Activated naive CD4-positive, alpha-beta T cell treated with anti-CD3 and anti-CD28 coated beads for 36 hours (primary cell): ENCODE measurements at regions not wholly inside any gene's neighbourhood (a gene's known extent, or its start where the extent isn't known, plus 50 kb on each side); places are given as distances from the start of the nearest gene placed in this dataset.

ENCODE experiments used
- CTCF ChIA-PET: fragments of 350-600 bp; sonication (Branson Sonifier 250); formaldehyde crosslinking; loops from one replicate; lab custom pipeline; 2021; ENCODE audit warnings: antibody characterized with exemption; lab: Charles Lee
- DNase-seq: peaks from one replicate; pipeline ENCODE4 v3.0.0-alpha.2; 2020
- H3K27ac Mint-ChIP-seq: one replicate; pipeline ENCODE4 v1.8.0; 2021; ENCODE audit warnings: mild to moderate bottlenecking, mixed read lengths
- H3K27me3 Mint-ChIP-seq: one replicate; pipeline ENCODE4 v1.8.0; 2021; ENCODE audit warnings: low read depth, mixed read lengths
- H3K36me3 Mint-ChIP-seq: one replicate; pipeline ENCODE4 v1.8.0; 2021; ENCODE audit warnings: low read depth, mixed read lengths
- H3K4me1 Mint-ChIP-seq: one replicate; pipeline ENCODE4 v1.8.0; 2021; ENCODE audit warnings: low read depth, mixed read lengths
- H3K4me3 Mint-ChIP-seq: one replicate; pipeline ENCODE4 v1.8.0; 2021; ENCODE audit warnings: mild to moderate bottlenecking, moderate library complexity, mixed read lengths
- H3K9me3 Mint-ChIP-seq: one replicate; pipeline ENCODE4 v1.8.0; 2021; ENCODE audit warnings: mixed read lengths
- intact Hi-C: fragments of 100-400 bp; cut with micrococcal nuclease; formaldehyde crosslinking; loops from one replicate; pipeline ENCODE4 v1.15.1; 2023

GRCh38 chr11:134483857-134484256 is 71.8 kb upstream of the B3GAT1 start:
- no peaks in the 10 kb centered on the region for H3K36me3 Mint-ChIP-seq
- DNase-seq, result no peak
- H3K27ac Mint-ChIP-seq, result no peak overlapping the region
- CTCF ChIA-PET, result interaction anchor here (0.7 kb wide), 1 partner anchor 172 kb away, joined by 3 read pairs; no protein-coding TSS in a partner anchor
- no peak overlapping the region for H3K4me3 Mint-ChIP-seq
- no peaks in the 10 kb centered on the region for H3K9me3 Mint-ChIP-seq
- H3K4me1 Mint-ChIP-seq, result no peaks in the 10 kb centered on the region
- peaks cover 3% of the 10 kb centered on the region for H3K27me3 Mint-ChIP-seq
- intact Hi-C loops, result no loop called here

GRCh38 chr11:134483291-134483690 is 71.2 kb upstream of the B3GAT1 start:
- no peaks in the 10 kb centered on the region for H3K9me3 Mint-ChIP-seq
- CTCF ChIA-PET, result interaction anchor here (0.7 kb wide), 1 partner anchor 173 kb away, joined by 3 read pairs; no protein-coding TSS in a partner anchor
- no peaks in the 10 kb centered on the region for H3K36me3 Mint-ChIP-seq

GRCh38 chr11:134482865-134483264 is 70.8 kb upstream of the B3GAT1 start:
- no peaks in the 10 kb centered on the region for H3K9me3 Mint-ChIP-seq
- CTCF ChIA-PET, result no interaction called here
- no peaks in the 10 kb centered on the region for H3K4me1 Mint-ChIP-seq
- H3K27ac Mint-ChIP-seq, result no peak overlapping the region
- H3K36me3 Mint-ChIP-seq, result no peaks in the 10 kb centered on the region
- H3K27me3 Mint-ChIP-seq, result peaks cover 3% of the 10 kb centered on the region
- H3K4me3 Mint-ChIP-seq, result no peak overlapping the region
- DNase-seq, result no peak
- intact Hi-C loops, result no loop called here

More at GRCh38 chr11:134483291-134483690, 71.2 kb upstream of the B3GAT1 start:
- intact Hi-C loops, result no loop called here
- no peak for DNase-seq
- Mint-ChIP-seq H3K4me3 (no peak overlapping the region), H3K27me3 (peaks cover 3% of the 10 kb centered on the region), H3K27ac (no peak overlapping the region), H3K4me1 (no peaks in the 10 kb centered on the region)

GRCh38 chr11:134481933-134482527 is 70.0 kb upstream of the B3GAT1 start:
- DNase-seq, result no peak
- intact Hi-C loops, result no loop called here
- no peak overlapping the region for H3K4me3 Mint-ChIP-seq
- H3K9me3 Mint-ChIP-seq, result no peaks in the 10 kb centered on the region
- H3K4me1 Mint-ChIP-seq, result no peaks in the 10 kb centered on the region
- H3K27ac Mint-ChIP-seq, result no peak overlapping the region
- H3K27me3 Mint-ChIP-seq, result peaks cover 8% of the 10 kb centered on the region
- H3K36me3 Mint-ChIP-seq, result no peaks in the 10 kb centered on the region
- CTCF ChIA-PET, result no interaction called here

DNA sequence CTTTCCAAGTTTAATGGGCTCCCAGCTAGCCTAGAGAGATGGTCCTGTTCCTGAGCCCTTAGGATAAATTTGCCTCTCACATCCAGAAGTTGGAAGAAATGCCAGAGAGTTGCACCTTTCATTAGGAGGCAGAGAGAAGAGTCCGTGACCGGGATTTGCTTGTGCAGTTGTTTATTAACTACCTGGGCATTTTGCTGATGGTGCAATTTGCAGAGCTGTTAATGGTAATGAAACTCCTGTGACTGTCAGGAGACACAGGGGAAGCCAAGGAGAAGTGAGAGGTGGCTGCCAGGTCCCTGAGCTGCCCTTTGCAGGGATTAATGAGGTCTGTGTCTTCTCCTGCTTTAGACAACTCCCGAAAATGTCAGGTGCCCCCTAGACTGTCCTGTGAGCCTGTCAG is 69.1 kb upstream of the B3GAT1 start:
- CTCF ChIA-PET, result no interaction called here
- no peaks in the 10 kb centered on the region for H3K9me3 Mint-ChIP-seq
- H3K36me3 Mint-ChIP-seq, result no peaks in the 10 kb centered on the region
- no peak overlapping the region for H3K27ac Mint-ChIP-seq
- no peak for DNase-seq
- H3K27me3 Mint-ChIP-seq, result peaks cover 16% of the 10 kb centered on the region
- intact Hi-C loops, result no loop called here
- no peak overlapping the region for H3K4me3 Mint-ChIP-seq
- no peaks in the 10 kb centered on the region for H3K4me1 Mint-ChIP-seq

DNA sequence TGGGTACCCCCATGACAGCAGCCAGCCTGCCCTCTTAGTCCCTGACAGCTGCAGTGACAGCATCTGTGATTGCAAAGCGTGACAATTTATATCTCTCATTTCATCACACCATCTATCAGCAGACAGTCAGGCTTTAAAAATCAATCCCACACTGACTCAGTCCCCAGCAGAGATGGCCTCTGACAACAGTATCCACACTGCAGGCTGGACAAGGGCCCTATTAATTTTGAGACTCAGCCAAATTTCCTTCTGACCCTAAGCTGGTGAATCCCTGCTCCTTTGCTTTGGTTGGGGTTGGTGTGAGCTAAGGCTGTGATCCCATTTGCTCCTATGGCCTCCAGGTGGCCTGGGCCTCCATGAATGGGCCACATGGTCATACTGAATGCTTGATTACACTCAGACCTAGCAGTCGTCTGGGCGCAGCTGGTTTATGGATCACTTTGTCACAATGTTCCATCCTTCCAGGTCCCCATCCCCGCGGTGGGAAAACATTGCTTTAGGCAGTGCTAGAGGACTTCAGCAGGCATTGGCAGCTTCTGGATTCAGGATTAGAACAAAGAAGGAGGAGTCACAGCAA is 68.2 kb upstream of the B3GAT1 start:
- Mint-ChIP-seq H3K27ac (no peak overlapping the region), H3K9me3 (no peaks in the 10 kb centered on the region), H3K27me3 (peaks cover 21% of the 10 kb centered on the region), H3K4me3 (no peak overlapping the region), H3K4me1 (no peaks in the 10 kb centered on the region), H3K36me3 (no peaks in the 10 kb centered on the region)
- intact Hi-C loops, result no loop called here
- DNase-seq, result no peak
- CTCF ChIA-PET, result no interaction called here

DNA sequence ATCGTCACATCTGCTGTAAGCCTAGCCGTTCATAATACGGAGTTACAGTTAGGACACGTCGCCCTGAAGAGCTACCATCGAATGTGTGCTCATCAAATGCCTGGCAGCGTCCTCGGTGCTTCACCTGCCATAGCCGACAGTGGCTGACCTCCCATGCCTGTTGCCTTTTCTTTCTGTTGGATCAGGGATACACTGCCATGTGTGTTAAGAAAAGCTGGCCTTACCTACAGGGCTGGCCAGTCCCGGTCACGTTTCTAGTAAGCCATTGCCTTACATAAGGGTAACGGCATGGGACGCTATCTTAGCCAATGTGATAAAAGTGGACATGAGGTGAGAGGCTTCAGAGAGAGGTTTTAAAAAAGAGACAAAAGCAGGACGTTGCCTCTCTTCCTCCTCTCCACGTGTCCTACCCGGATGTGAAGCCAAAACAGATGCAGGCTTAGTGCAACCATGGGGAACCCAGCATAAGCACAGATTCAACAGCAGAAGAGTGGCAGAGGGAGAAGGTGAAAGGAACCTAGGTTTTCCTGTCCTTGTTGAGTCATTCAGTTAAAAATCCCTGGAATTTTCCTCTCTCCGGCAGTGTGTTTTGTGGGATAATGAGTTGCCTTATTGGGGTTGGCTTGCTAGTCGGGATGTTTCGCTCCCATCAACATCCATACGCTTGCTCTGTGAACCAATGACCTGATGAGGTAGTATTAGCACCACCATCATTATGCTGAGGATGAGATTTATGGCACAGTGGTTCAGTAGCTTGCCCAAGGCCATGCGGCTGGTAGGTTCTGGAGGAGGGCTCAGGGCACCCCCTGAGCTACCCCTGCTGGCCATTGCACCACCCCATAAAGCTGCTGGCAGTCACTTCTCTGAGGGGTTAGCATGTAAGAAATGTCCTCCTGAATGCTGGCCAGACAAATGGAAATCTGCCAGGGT is 67.4 kb upstream of the B3GAT1 start:
- no peak overlapping the region for H3K4me3 Mint-ChIP-seq
- intact Hi-C loops, result no loop called here
- H3K27me3 Mint-ChIP-seq, result peaks cover 25% of the 10 kb centered on the region
- H3K36me3 Mint-ChIP-seq, result no peaks in the 10 kb centered on the region
- no peaks in the 10 kb centered on the region for H3K9me3 Mint-ChIP-seq
- no peak for DNase-seq
- CTCF ChIA-PET, result no interaction called here
- no peaks in the 10 kb centered on the region for H3K4me1 Mint-ChIP-seq
- no peak overlapping the region for H3K27ac Mint-ChIP-seq

GRCh38 chr11:134478611-134479010 is 66.6 kb upstream of the B3GAT1 start:
- H3K9me3 Mint-ChIP-seq, result no peaks in the 10 kb centered on the region
- H3K36me3 Mint-ChIP-seq, result no peaks in the 10 kb centered on the region
- H3K4me1 Mint-ChIP-seq, result no peaks in the 10 kb centered on the region
- peaks cover 27% of the 10 kb centered on the region for H3K27me3 Mint-ChIP-seq
- no peak for DNase-seq
- CTCF ChIA-PET, result interaction anchor here (0.7 kb wide), 1 partner anchor 85 kb away, joined by 3 read pairs; no protein-coding TSS in a partner anchor
- no peak overlapping the region for H3K4me3 Mint-ChIP-seq
- intact Hi-C loops, result no loop called here
- H3K27ac Mint-ChIP-seq, result no peak overlapping the region

DNA sequence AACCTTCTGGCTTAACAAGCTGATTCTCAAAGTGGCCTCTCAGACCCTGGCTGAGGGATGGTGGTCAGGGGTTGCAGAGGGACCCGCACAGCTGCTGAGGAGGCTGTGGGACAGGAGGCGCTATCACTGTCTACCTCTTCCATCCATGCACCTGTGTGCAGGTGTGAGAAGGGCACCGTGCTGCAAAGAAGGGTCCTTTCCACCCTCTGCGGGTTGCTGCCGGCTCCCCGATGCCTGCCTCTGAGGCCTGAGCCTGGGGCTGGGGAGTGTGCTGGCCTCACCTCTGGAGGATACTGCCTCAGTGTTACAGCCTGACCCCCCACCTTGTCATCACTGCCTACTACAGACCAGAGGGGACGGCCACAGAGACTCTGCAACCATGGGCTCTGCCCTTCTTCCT is 66.1 kb upstream of the B3GAT1 start:
- intact Hi-C loops, result no loop called here
- Mint-ChIP-seq H3K9me3 (no peaks in the 10 kb centered on the region), H3K4me1 (no peaks in the 10 kb centered on the region), H3K36me3 (no peaks in the 10 kb centered on the region), H3K27me3 (peaks cover 28% of the 10 kb centered on the region), H3K4me3 (no peak overlapping the region), H3K27ac (no peak overlapping the region)
- no peak for DNase-seq
- CTCF ChIA-PET, result interaction anchor here (0.7 kb wide), 1 partner anchor 85 kb away, joined by 3 read pairs; no protein-coding TSS in a partner anchor

DNA sequence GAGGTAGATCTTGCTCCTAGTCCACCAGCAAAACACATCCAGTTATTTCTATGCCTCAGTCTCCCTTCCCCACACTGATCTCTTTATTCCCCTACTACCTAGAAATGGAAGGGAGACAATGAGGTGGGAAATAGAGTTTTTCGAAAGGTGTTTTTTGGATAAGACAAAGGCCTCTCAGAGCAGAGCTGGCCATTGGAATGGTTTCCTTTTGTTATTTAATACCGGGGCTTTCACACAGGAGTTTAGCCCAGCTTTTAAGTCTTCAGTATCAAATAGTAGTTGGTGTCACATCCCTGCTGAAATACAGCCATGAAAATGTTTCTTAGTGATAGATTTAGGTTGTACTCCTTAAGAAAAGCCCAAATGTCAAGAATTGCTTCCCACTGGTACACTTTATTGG is 65.4 kb upstream of the B3GAT1 start:
- peaks cover 28% of the 10 kb centered on the region for H3K27me3 Mint-ChIP-seq
- CTCF ChIA-PET, result no interaction called here

GRCh38 chr11:134476435-134477021 is 64.5 kb upstream of the B3GAT1 start:
- no peaks in the 10 kb centered on the region for H3K36me3 Mint-ChIP-seq
- H3K4me1 Mint-ChIP-seq, result no peaks in the 10 kb centered on the region
- H3K4me3 Mint-ChIP-seq, result no peak overlapping the region
- intact Hi-C loops, result no loop called here
- no peaks in the 10 kb centered on the region for H3K9me3 Mint-ChIP-seq
- CTCF ChIA-PET, result no interaction called here
- DNase-seq, result peak; percentile 17
- peaks cover 32% of the 10 kb centered on the region for H3K27me3 Mint-ChIP-seq
- no peak overlapping the region for H3K27ac Mint-ChIP-seq

More for the DNA sequence above, 65.4 kb upstream of the B3GAT1 start:
- H3K36me3 Mint-ChIP-seq, result no peaks in the 10 kb centered on the region
- H3K4me3 Mint-ChIP-seq, result no peak overlapping the region
- H3K9me3 Mint-ChIP-seq, result no peaks in the 10 kb centered on the region
- intact Hi-C loops, result no loop called here
- no peak for DNase-seq
- H3K27ac Mint-ChIP-seq, result no peak overlapping the region
- no peaks in the 10 kb centered on the region for H3K4me1 Mint-ChIP-seq

GRCh38 chr11:134475951-134476350 is 63.9 kb upstream of the B3GAT1 start:
- Mint-ChIP-seq H3K36me3 (no peaks in the 10 kb centered on the region), H3K4me3 (no peak overlapping the region), H3K4me1 (no peaks in the 10 kb centered on the region), H3K9me3 (no peaks in the 10 kb centered on the region), H3K27ac (no peak overlapping the region), H3K27me3 (peaks cover 38% of the 10 kb centered on the region)
- intact Hi-C loops, result no loop called here
- CTCF ChIA-PET, result no interaction called here
- DNase-seq, result no peak
